H1 (cell line): ENCODE measurements at regions not wholly inside any gene's neighbourhood (a gene's known extent, or its start where the extent isn't known, plus 50 kb on each side); places are given as distances from the start of the nearest gene placed in this dataset.

ENCODE experiments used
- CTCF ChIA-PET: fragments of 300-600 bp; sonication (Branson Sonifier 250); formaldehyde crosslinking; loops from one replicate; lab custom pipeline; 2021; ENCODE audit not compliant: partially characterized antibody; lab: Charles Lee
- POLR2A ChIA-PET: fragments of 300-600 bp; sonication (Branson Sonifier 250); formaldehyde crosslinking; loops from one replicate; lab custom pipeline; 2021; ENCODE audit warnings: inconsistent platforms; ENCODE audit not compliant: partially characterized antibody; lab: Charles Lee
- DNase-seq, 2 experiments: peaks; one replicate each; pipeline versions ENCODE4 v3.0.0 to v3.0.0-alpha.2; 2010 to 2022; ENCODE audit warnings: low spot score in 2 of 2, low read depth in 1 of 2, mixed read lengths in 1 of 2
- FAIRE-seq: peaks from 2 replicates; lab custom pipeline; 2011; peaks lifted over from hg19 to GRCh38; lab: Jason Lieb, UNC
- H2AFZ ChIP-seq: 2 replicates; pipeline ENCODE4 v1.8.1; 2012; ENCODE audit warnings: low read length, inconsistent platforms
- H2AK5ac ChIP-seq: 2 replicates; pipeline ENCODE4 v1.6.1; 2013; ENCODE audit warnings: low read depth, low read length
- H2BK120ac ChIP-seq: replicated peaks from 2 replicates; pipeline ENCODE3; 2013; ENCODE audit warnings: low read depth, low read length, inconsistent platforms
- H2BK12ac ChIP-seq: 2 replicates; pipeline ENCODE4 v1.6.1; 2013; ENCODE audit warnings: low read depth, low read length
- H2BK15ac ChIP-seq: 2 replicates; pipeline ENCODE4 v1.6.1; 2013; ENCODE audit warnings: low read length
- H2BK20ac ChIP-seq: 2 replicates; pipeline ENCODE4 v1.6.1; 2013; ENCODE audit warnings: low read length
- H2BK5ac ChIP-seq: 2 replicates; pipeline ENCODE4 v1.6.1; 2013; ENCODE audit warnings: low read depth, low read length
- H3K14ac ChIP-seq: 2 replicates; pipeline ENCODE4 v1.6.1; 2013; ENCODE audit warnings: inconsistent platforms; ENCODE audit not compliant: insufficient read length
- H3K18ac ChIP-seq: 2 replicates; pipeline ENCODE4 v1.6.1; 2013; ENCODE audit warnings: low read length; ENCODE audit errors: extremely low read depth
- H3K23ac ChIP-seq: 2 replicates; pipeline ENCODE4 v1.6.1; 2013; ENCODE audit warnings: inconsistent platforms; ENCODE audit not compliant: insufficient read length
- H3K23me2 ChIP-seq: 2 replicates; pipeline ENCODE4 v1.6.1; 2013; ENCODE audit warnings: low read depth, low read length
- H3K27ac ChIP-seq: 2 replicates; pipeline ENCODE4 v1.6.1; 2011; ENCODE audit warnings: low read depth, low read length, inconsistent platforms
- H3K27me3 ChIP-seq, 4 experiments: replicated peaks in 1 of 4; 1 replicate in 1 of 4; 2 replicates in 3 of 4; pipeline versions ENCODE4 v1.6.1 to v1.8.1; 2011 to 2013; ENCODE audit warnings: low read length in 3 of 4, mild to moderate bottlenecking in 3 of 4, inconsistent platforms in 2 of 4, mixed read lengths in 2 of 4, moderate library complexity in 1 of 4; ENCODE audit not compliant: control insufficient read depth in 3 of 4, insufficient read depth in 3 of 4; ENCODE audit errors: extremely low read depth in 1 of 4
- H3K36me3 ChIP-seq, 4 experiments: 2 replicates each; pipeline versions ENCODE4 v1.6.1 to v1.8.1; 2011 to 2013; ENCODE audit warnings: mild to moderate bottlenecking in 4 of 4, low read length in 3 of 4, moderate library complexity in 2 of 4, control low read depth in 1 of 4, inconsistent platforms in 1 of 4; ENCODE audit not compliant: insufficient read depth in 4 of 4, control insufficient read depth in 2 of 4
- H3K4ac ChIP-seq: replicated peaks from 2 replicates; pipeline ENCODE3; 2013; ENCODE audit warnings: low read length, low read depth, mixed read lengths, inconsistent platforms; ENCODE audit not compliant: insufficient read length
- H3K4me1 ChIP-seq, 4 experiments: replicated peaks in 1 of 4; 1 replicate in 1 of 4; 2 replicates in 3 of 4; pipeline versions ENCODE4 v1.6.1 to v1.8.1; 2011 to 2013; ENCODE audit warnings: low read length in 3 of 4, inconsistent platforms in 2 of 4, mixed read lengths in 1 of 4; ENCODE audit not compliant: insufficient read depth in 4 of 4, control insufficient read depth in 3 of 4
- H3K4me2 ChIP-seq, 2 experiments: 2 replicates each; pipeline versions ENCODE4 v1.6.1 to v1.8.1; 2011 to 2013; ENCODE audit warnings: low read depth in 2 of 2, low read length in 2 of 2, control low read depth in 1 of 2, inconsistent platforms in 1 of 2, mild to moderate bottlenecking in 1 of 2; ENCODE audit not compliant: insufficient read depth in 1 of 2
- H3K4me3 ChIP-seq, 4 experiments: fragments of 200-600, 300-600 bp in 1 of 4; sonication (generic), shearing (Covaris generic), sonication (Bioruptor Twin) in 1 of 4; 2 replicates each; pipeline versions ENCODE4 v1.5.1 to v1.8.1; 2011 to 2016; ENCODE audit warnings: low read length in 4 of 4, low read depth in 3 of 4, control low read depth in 2 of 4, inconsistent platforms in 2 of 4, mild to moderate bottlenecking in 2 of 4, mixed read lengths in 1 of 4, moderate library complexity in 1 of 4; ENCODE audit not compliant: insufficient read depth in 2 of 4; ENCODE audit errors: extremely low read depth in 1 of 4
- H3K56ac ChIP-seq: replicated peaks from 2 replicates; pipeline ENCODE3; 2013; ENCODE audit warnings: low read depth, mild to moderate bottlenecking, mixed read lengths, low read length, inconsistent platforms; ENCODE audit not compliant: insufficient read length
- H3K79me1 ChIP-seq: 2 replicates; pipeline ENCODE4 v1.6.1; 2013; ENCODE audit warnings: low read depth, low read length, control low read depth
- H3K79me2 ChIP-seq, 2 experiments: 2 replicates each; pipeline versions ENCODE4 v1.6.1 to v1.8.1; 2012 to 2013; ENCODE audit warnings: low read length in 2 of 2, mild to moderate bottlenecking in 2 of 2, inconsistent platforms in 1 of 2; ENCODE audit not compliant: insufficient read depth in 2 of 2, control insufficient read depth in 1 of 2
- H3K9ac ChIP-seq, 4 experiments: replicated peaks in 1 of 4; 1 replicate in 1 of 4; 2 replicates in 3 of 4; pipeline versions ENCODE4 v1.6.1 to v1.8.1; 2011 to 2013; ENCODE audit warnings: low read depth in 3 of 4, low read length in 3 of 4, control low read depth in 2 of 4, mild to moderate bottlenecking in 2 of 4, moderate library complexity in 2 of 4, inconsistent platforms in 1 of 4; ENCODE audit errors: extremely low read depth in 1 of 4
- H3K9me3 ChIP-seq, 2 experiments: 2 replicates each; pipeline versions ENCODE4 v1.6.1 to v1.8.1; 2012 to 2013; ENCODE audit warnings: mild to moderate bottlenecking in 2 of 2, moderate library complexity in 2 of 2, control low read depth in 1 of 2, inconsistent platforms in 1 of 2, low read depth in 1 of 2, low read length in 1 of 2, mixed read lengths in 1 of 2; ENCODE audit not compliant: insufficient read depth in 2 of 2
- H4K20me1 ChIP-seq, 2 experiments: replicated peaks in 1 of 2; 2 replicates each; pipeline versions ENCODE3 to v1.8.1; 2011 to 2013; ENCODE audit warnings: inconsistent platforms in 2 of 2, low read length in 2 of 2, mild to moderate bottlenecking in 1 of 2; ENCODE audit not compliant: insufficient read depth in 2 of 2, control insufficient read depth in 1 of 2
- H4K5ac ChIP-seq: 2 replicates; pipeline ENCODE4 v1.6.1; 2013; ENCODE audit warnings: low read length, low read depth, mixed read lengths, inconsistent platforms; ENCODE audit not compliant: insufficient read length
- H4K8ac ChIP-seq: 2 replicates; pipeline ENCODE4 v1.8.0; 2013; ENCODE audit warnings: mild to moderate bottlenecking, moderate library complexity, low read length, inconsistent platforms; ENCODE audit not compliant: insufficient read depth; ENCODE audit errors: extremely low read depth
- H4K91ac ChIP-seq: replicated peaks from 2 replicates; pipeline ENCODE3; 2013; ENCODE audit warnings: low read length, mixed read lengths, inconsistent platforms; ENCODE audit not compliant: insufficient read length
- ASH2L ChIP-seq: fragments of 200-600, 300-600 bp; sonication (generic); IDR thresholded peaks from one replicate; pipeline ENCODE4 v1.7.1; 2017; ENCODE audit warnings: low read length
- BRCA1 ChIP-seq: IDR thresholded peaks from 2 replicates; pipeline ENCODE4 v1.6.1; 2012; ENCODE audit warnings: low read depth, low read length, improper control_type of control experiment
- CBX8 ChIP-seq: fragments of 300-800, 300-1000 bp; sonication (generic); IDR thresholded peaks from 2 replicates; pipeline ENCODE4 v1.7.1; 2016; ENCODE audit warnings: low read depth, low read length, borderline replicate concordance
- CTBP2 ChIP-seq: IDR thresholded peaks from 2 replicates; pipeline ENCODE4 v1.7.0; 2011; ENCODE audit warnings: borderline replicate concordance, mild to moderate bottlenecking, moderate library complexity, mixed read lengths, low read length; ENCODE audit not compliant: insufficient read depth, insufficient read length
- E2F6 ChIP-seq: IDR thresholded peaks from 2 replicates; pipeline ENCODE4 v1.6.1; 2012; ENCODE audit warnings: inconsistent platforms
- KDM1A ChIP-seq: fragments of 200-600, 300-600 bp; sonication (generic); IDR thresholded peaks from 2 replicates; pipeline ENCODE4 v1.7.1; 2016; ENCODE audit warnings: mild to moderate bottlenecking, low read length, borderline replicate concordance
- KDM4A ChIP-seq: IDR thresholded peaks from one replicate; pipeline ENCODE4 v1.7.1; 2012; ENCODE audit warnings: low read depth, mild to moderate bottlenecking, moderate library complexity, low read length, inconsistent platforms; ENCODE audit not compliant: severe bottlenecking
- POLR2AphosphoS5 ChIP-seq: IDR thresholded peaks from 2 replicates; pipeline ENCODE4 v1.6.1; 2011; ENCODE audit warnings: low read depth, low read length
- POU5F1 ChIP-seq: IDR thresholded peaks from 2 replicates; pipeline ENCODE4 v1.6.1; 2011; ENCODE audit warnings: low read depth, mild to moderate bottlenecking, low read length, moderate library complexity
- RFX5 ChIP-seq: IDR thresholded peaks from 2 replicates; pipeline ENCODE4 v1.6.1; 2011; ENCODE audit warnings: low read depth, low read length, improper control_type of control experiment, borderline replicate concordance
- SIN3A ChIP-seq, 2 experiments: IDR thresholded peaks in 1 of 2; conservative IDR thresholded peaks in 1 of 2; 2 replicates each; pipeline ENCODE4 v1.6.1; 2011 to 2012; ENCODE audit warnings: low read length in 2 of 2, improper control_type of control experiment in 1 of 2, low read depth in 1 of 2, mild to moderate bottlenecking in 1 of 2
- SIRT6 ChIP-seq: IDR thresholded peaks from one replicate; pipeline ENCODE4 v1.7.1; 2012; ENCODE audit warnings: low read length, inconsistent platforms
- SP1 ChIP-seq: IDR thresholded peaks from 2 replicates; pipeline ENCODE4 v1.6.1; 2011; ENCODE audit warnings: low read depth, low read length
- SP2 ChIP-seq: IDR thresholded peaks from 2 replicates; pipeline ENCODE4 v1.6.1; 2012; ENCODE audit warnings: mild to moderate bottlenecking, low read length, inconsistent platforms
- SRF ChIP-seq: IDR thresholded peaks from 2 replicates; pipeline ENCODE4 v1.6.1; 2011; ENCODE audit warnings: mild to moderate bottlenecking, low read depth, low read length, moderate library complexity
- WGBS, 2 experiments: shearing (Covaris generic) in 1 of 2; methylation state at CpG; one replicate each; pipeline versions ENCODE4 v1.1.6 to v1.1.7; 2013 to 2015; ENCODE audit warnings: low lambda C conversion rate in 2 of 2, mixed read lengths in 2 of 2, inconsistent platforms in 1 of 2, low coverage in 1 of 2, missing lambda C conversion rate in 1 of 2; ENCODE audit not compliant: insufficient replicate concordance in 2 of 2, insufficient coverage in 1 of 2, insufficient read length in 1 of 2; ENCODE audit errors: extremely low coverage in 1 of 2, missing lambda C conversion rate in 1 of 2; 5-methylcytosine and 5-hydroxymethylcytosine counted together

GRCh38 chr11:119560961-119561360, 138.0 kb upstream of the THY1 start:
- Histone ChIP-seq H3K9ac (no peak overlapping the region), H3K56ac (no peak overlapping the region), H3K27me3 (no peaks in the 10 kb centered on the region; a peak in 1 of 7 replicates), H3K79me1 (no peaks in the 10 kb centered on the region), H4K20me1 (peaks cover 0 to 2% of the 10 kb centered on the region in 2 experiments), H2BK120ac (no peak overlapping the region), H2AK5ac (no peak overlapping the region), H3K4me1 (no peaks in the 10 kb centered on the region; a peak in 1 of 7 replicates), H3K14ac (no peak overlapping the region), H2BK20ac (no peak overlapping the region), H3K79me2 (no peaks in the 10 kb centered on the region), H2BK12ac (no peak overlapping the region), H2BK15ac (no peak overlapping the region), H3K9me3 (no peaks in the 10 kb centered on the region), H3K27ac (no peak overlapping the region), H3K18ac (no peak overlapping the region), H3K23ac (no peak overlapping the region), H3K23me2 (no peaks in the 10 kb centered on the region), H4K91ac (no peak overlapping the region), H2AFZ (no peak overlapping the region), H3K4ac (no peak overlapping the region), H2BK5ac (no peak overlapping the region), H3K36me3 (no peaks in the 10 kb centered on the region), H4K5ac (no peak overlapping the region), H3K4me3 (no peak overlapping the region), H3K4me2 (no peak overlapping the region; a peak in 1 of 4 replicates), H4K8ac (no peak overlapping the region)
- ChIA-PET CTCF (interaction anchor here (0.5 to 6.1 kb wide), 13 partner anchors 12 to 454 kb away, joined by 3 to 50 read pairs (median 3); no protein-coding TSS in a partner anchor), POLR2A (interaction anchor here (1.4 kb wide), 1 partner anchor 23 kb away, joined by 3 read pairs; no protein-coding TSS in a partner anchor)
- FAIRE-seq (no peak), DNase-seq (no peak)
- WGBS, 2 experiments = 93% methylated on average over 4 of the region's 4 CpGs; no CpG with 5 or more reads in 1 of the 2 experiments
- no peak for TF ChIP-seq SIN3A (conservative IDR thresholded peaks at IDR 0.05 in 1 of 2, IDR thresholded peaks at IDR 0.05 in 1 of 2; ENCODE audit: low read depth in 1 of 2, low read length in 2 of 2)
- TF ChIP-seq CBX8 = no peak
- no peak for TF ChIP-seq SP1
- TF ChIP-seq ASH2L = no peak
- no peak for TF ChIP-seq BRCA1
- no peak for TF ChIP-seq SRF
- no peak for TF ChIP-seq POLR2AphosphoS5
- TF ChIP-seq KDM1A = no peak
- no peak for TF ChIP-seq E2F6
- TF ChIP-seq SIRT6 = no peak
- no peak for TF ChIP-seq SP2
- TF ChIP-seq RFX5 = no peak
- TF ChIP-seq POU5F1 = no peak
- no peak for TF ChIP-seq CTBP2
- no peak for TF ChIP-seq KDM4A
